Endometrial microvascular endothelial cells (primary cell): ENCODE measurements at regions not wholly inside any gene's neighbourhood (a gene's known extent, or its start where the extent isn't known, plus 50 kb on each side); places are given as distances from the start of the nearest gene placed in this dataset.

Experiments
- in situ Hi-C: cut with HindIII; loops from 2 replicates; pipeline ENCODE4 v1.10.0; 2017; ENCODE audit warnings: low sequenced_read_pairs, low pct_unique_long_range_greater_than_20kb; ENCODE audit errors: inconsistent ontology term

GRCh38 chr22:49034836-49035817 is 792.5 kb downstream of the BRD1 start:
- in situ Hi-C loops = no loop called here

- in situ Hi-C loops = no loop called here
Observed at GRCh38 chr22:49033616-49034015, 794.1 kb downstream of the BRD1 start.

DNA sequence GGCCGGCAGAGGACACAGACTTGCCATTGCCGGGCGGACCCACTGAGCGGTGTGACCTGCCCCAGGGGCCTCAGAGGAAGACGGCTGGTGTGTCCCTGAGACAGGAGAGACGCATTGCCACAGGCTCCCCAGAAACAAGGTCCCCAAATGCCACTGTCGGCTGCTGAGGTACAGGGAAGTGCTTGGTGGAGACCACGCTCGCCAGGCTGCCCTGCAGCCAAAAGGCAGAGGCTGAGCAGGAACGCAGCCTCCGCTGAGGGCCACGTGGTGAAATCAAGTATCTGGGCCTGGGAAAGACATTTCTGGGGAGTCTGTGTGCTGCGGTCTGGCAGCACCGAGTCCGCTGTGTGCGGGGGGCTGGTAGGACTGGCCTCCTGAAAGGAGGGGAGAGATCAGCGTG is 794.9 kb downstream of the BRD1 start:
- in situ Hi-C loops = no loop called here

- in situ Hi-C loops = no loop called here
Observed at GRCh38 chr22:49031746-49032330, 795.8 kb downstream of the BRD1 start.

- in situ Hi-C loops = no loop called here
Observed at GRCh38 chr22:49028111-49028510, 799.6 kb downstream of the BRD1 start.

GRCh38 chr22:49027368-49027670 is 800.4 kb downstream of the BRD1 start:
- in situ Hi-C loops = no loop called here

- in situ Hi-C loops = no loop called here
Observed at GRCh38 chr22:49026494-49027367, 800.9 kb downstream of the BRD1 start.

GRCh38 chr22:49025791-49026493 is 801.7 kb downstream of the BRD1 start:
- in situ Hi-C loops = no loop called here

- in situ Hi-C loops = no loop called here
Observed at GRCh38 chr22:49024775-49025440, 802.8 kb downstream of the BRD1 start.

- in situ Hi-C loops = no loop called here
Observed at GRCh38 chr22:49023879-49024774, 803.5 kb downstream of the BRD1 start.

DNA sequence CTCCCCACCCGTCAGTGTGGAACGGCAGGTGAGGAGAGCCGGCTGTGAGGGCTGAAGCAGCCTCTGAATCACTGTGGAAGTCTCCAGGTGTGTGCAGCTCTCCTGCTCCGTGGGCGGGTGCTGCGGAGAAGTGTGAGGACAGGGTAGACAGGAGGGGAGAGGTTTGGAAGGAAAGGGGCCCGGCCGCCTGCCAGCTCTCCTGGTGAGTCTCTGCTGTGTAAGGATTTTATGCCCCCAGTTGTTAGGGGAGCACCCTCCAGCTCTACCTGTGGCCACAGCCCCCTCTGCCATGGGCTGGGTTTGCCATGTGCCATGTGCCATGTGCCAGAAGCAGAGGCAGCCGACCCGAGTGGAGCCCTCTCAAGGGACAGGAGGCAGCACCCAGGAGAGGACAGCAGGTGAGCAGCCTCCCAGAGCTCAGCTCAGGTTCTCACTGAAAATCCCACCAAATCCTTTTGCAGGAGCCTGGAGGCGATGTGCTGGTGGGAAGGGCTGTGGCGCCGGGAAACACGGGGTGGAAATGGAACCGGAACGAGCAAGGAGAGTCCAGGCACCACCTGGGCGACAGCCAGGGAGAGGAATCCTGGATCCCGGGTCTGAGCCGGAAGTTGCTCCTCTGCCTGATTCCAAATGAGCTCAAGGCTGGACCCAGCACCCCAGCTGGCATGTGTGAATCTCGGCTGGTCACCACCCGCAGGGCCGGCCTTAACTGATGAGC is 804.4 kb downstream of the BRD1 start:
- in situ Hi-C loops = no loop called here

DNA sequence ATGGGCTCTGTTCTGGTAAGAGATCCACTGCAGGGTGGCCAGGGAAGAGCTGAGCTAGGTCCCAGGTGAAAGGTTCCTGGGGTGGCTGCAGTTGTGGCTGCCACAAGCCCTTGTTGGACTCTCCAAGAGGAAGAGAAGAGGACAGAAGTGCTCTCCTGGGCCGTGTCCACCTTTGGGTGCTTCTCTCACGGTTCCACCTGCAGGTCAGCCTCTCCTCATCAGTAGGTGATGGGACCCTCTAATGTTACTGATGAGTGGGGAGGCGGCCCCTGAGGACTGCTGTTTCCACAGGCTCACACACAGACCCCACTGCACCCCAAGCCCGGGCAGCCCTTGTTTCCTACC is 804.9 kb downstream of the BRD1 start:
- in situ Hi-C loops = no loop called here

GRCh38 chr22:49021926-49022815 is 805.5 kb downstream of the BRD1 start:
- in situ Hi-C loops = no loop called here

DNA sequence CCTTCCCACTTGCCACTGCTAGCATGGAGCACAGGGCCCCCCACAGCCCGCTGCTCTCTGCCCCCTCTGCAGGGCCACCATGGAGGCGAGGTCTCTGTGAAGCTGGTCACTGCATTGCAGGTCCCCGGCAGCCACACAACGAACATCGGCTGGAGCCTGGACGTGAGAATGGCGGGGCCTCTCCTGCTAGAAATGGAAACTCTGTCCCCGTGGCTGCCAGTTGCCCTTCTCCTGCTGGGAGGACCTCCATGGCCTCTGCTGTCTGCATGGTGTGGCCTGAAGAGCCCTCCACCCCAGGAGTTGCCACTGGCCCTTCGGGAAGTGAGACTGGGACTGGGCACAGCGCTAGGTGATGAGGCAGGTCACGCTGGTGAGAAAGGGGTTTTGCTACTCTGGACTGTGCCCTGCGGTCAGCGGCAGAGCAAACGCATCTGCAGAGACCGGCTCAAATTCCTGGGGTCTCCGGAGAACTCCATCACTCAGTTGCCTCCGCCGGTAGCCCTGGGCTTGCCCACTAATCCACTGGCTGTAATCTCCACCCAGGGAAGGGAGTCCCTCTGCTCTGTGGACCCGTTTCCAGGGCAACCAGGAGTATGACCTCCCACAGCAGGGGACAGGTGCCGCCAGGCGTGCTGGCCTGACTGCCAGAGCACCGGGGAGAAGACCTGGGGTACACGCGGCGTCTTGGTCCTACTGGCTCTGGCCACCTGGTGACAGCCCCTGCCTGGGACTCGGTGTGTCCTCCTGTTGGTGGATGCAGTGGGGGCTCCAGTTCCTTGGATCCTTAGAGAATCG is 806.3 kb downstream of the BRD1 start:
- in situ Hi-C loops = no loop called here
